ENCODE measurements at regions not wholly inside any gene's neighbourhood (a gene's known extent, or its start where the extent isn't known, plus 50 kb on each side); places are given as distances from the start of the nearest gene placed in this dataset.

GRCh38 chr14:54048311-54048710 is 91.7 kb upstream of the BMP4 start:
- intact Hi-C loops (cut with DNase I; ENCODE audit: low total_unique reads), result no loop called here
- no peak for DNase-seq (ENCODE audit: low spot score in 2 of 2)
- Histone ChIP-seq H3K4me1 (no peaks in the 10 kb centered on the region), H3K36me3 (no peaks in the 10 kb centered on the region), H3K27me3 (no peaks in the 10 kb centered on the region), H3K4me3 (no peak overlapping the region), H3K9me3 (no peaks in the 10 kb centered on the region), H3K27ac (no peak overlapping the region)
- no peak for TF ChIP-seq POLR2AphosphoS5 (IDR thresholded peaks at IDR 0.05)
- no peak for TF ChIP-seq CTCF (IDR thresholded peaks at IDR 0.05)
- TF ChIP-seq POLR2A (IDR thresholded peaks at IDR 0.05), result no peak

GRCh38 chr14:54048736-54049135 is 92.1 kb upstream of the BMP4 start:
- Histone ChIP-seq H3K36me3 (no peaks in the 10 kb centered on the region), H3K9me3 (no peaks in the 10 kb centered on the region), H3K4me1 (no peaks in the 10 kb centered on the region), H3K27me3 (no peaks in the 10 kb centered on the region), H3K4me3 (no peak overlapping the region), H3K27ac (no peak overlapping the region)
- DNase-seq (ENCODE audit: low spot score in 2 of 2), result no peak
- intact Hi-C loops (cut with DNase I; ENCODE audit: low total_unique reads), result no loop called here
- TF ChIP-seq POLR2AphosphoS5 (IDR thresholded peaks at IDR 0.05) (no peak), CTCF (IDR thresholded peaks at IDR 0.05) (no peak), POLR2A (IDR thresholded peaks at IDR 0.05) (no peak)

GRCh38 chr14:54050759-54051158 is 94.1 kb upstream of the BMP4 start:
- no peak for DNase-seq (ENCODE audit: low spot score in 2 of 2)
- Histone ChIP-seq H3K4me1 (no peaks in the 10 kb centered on the region), H3K9me3 (no peaks in the 10 kb centered on the region), H3K27me3 (no peaks in the 10 kb centered on the region), H3K36me3 (no peaks in the 10 kb centered on the region), H3K4me3 (no peak overlapping the region), H3K27ac (no peak overlapping the region)
- TF ChIP-seq POLR2A (IDR thresholded peaks at IDR 0.05) (no peak), POLR2AphosphoS5 (IDR thresholded peaks at IDR 0.05) (no peak), CTCF (IDR thresholded peaks at IDR 0.05) (no peak)
- intact Hi-C loops (cut with DNase I; ENCODE audit: low total_unique reads), result no loop called here

GRCh38 chr14:54052696-54053385 is 96.2 kb upstream of the BMP4 start:
- Histone ChIP-seq H3K27ac (no peak overlapping the region), H3K4me3 (no peak overlapping the region), H3K27me3 (no peaks in the 10 kb centered on the region), H3K36me3 (no peaks in the 10 kb centered on the region), H3K9me3 (no peaks in the 10 kb centered on the region), H3K4me1 (no peaks in the 10 kb centered on the region)
- intact Hi-C loops (cut with DNase I; ENCODE audit: low total_unique reads), result no loop called here
- TF ChIP-seq POLR2A (IDR thresholded peaks at IDR 0.05) (no peak), CTCF (IDR thresholded peaks at IDR 0.05) (no peak), POLR2AphosphoS5 (IDR thresholded peaks at IDR 0.05) (no peak)
- DNase-seq (ENCODE audit: low spot score in 2 of 2), result no peak

GRCh38 chr14:54053386-54053745 is 96.7 kb upstream of the BMP4 start:
- DNase-seq (ENCODE audit: low spot score in 2 of 2), result no peak
- H3K4me3 ChIP-seq, result no peak overlapping the region
- no peaks in the 10 kb centered on the region for H3K27me3 ChIP-seq
- intact Hi-C loops (cut with DNase I; ENCODE audit: low total_unique reads), result no loop called here
- H3K27ac ChIP-seq, result no peak overlapping the region
- H3K9me3 ChIP-seq, result no peaks in the 10 kb centered on the region
- no peaks in the 10 kb centered on the region for H3K36me3 ChIP-seq
- no peaks in the 10 kb centered on the region for H3K4me1 ChIP-seq
- TF ChIP-seq CTCF (IDR thresholded peaks at IDR 0.05), result no peak
- no peak for TF ChIP-seq POLR2AphosphoS5 (IDR thresholded peaks at IDR 0.05)
- no peak for TF ChIP-seq POLR2A (IDR thresholded peaks at IDR 0.05)
